ENCODE measurements at regions not wholly inside any gene's neighbourhood (a gene's known extent, or its start where the extent isn't known, plus 50 kb on each side); places are given as distances from the start of the nearest gene placed in this dataset.

DNA sequence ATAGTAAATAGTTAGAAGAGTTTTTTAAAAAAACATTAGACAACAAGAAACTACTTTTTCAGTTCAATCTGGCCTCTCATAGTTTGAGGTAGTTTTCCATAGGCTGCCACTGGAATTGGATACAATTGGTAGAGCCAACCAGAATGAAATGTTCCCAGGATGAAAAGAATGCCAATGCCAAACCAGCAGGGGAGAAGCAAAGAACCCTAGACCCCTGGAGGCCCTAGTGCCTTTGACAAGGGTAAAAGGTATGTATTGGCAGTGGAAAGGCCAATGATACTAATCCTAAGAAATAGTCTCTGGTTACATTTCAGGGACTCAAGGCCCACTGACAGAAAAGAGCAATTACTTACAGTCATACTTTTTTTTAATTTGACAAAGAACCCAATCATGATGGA, 77.4 kb upstream of the SEM1 start:
- H3K27ac ChIP-seq = peak overlapping the region in 2 of 4 donors; percentile 14 to 41
- H3K9me3 ChIP-seq = no peaks in the 10 kb centered on the region
- TF ChIP-seq EP300 (IDR thresholded peaks at IDR 0.05) = no peak
- TF ChIP-seq POLR2A (IDR thresholded peaks at IDR 0.05) = no peak
- TF ChIP-seq, protein P1, sequence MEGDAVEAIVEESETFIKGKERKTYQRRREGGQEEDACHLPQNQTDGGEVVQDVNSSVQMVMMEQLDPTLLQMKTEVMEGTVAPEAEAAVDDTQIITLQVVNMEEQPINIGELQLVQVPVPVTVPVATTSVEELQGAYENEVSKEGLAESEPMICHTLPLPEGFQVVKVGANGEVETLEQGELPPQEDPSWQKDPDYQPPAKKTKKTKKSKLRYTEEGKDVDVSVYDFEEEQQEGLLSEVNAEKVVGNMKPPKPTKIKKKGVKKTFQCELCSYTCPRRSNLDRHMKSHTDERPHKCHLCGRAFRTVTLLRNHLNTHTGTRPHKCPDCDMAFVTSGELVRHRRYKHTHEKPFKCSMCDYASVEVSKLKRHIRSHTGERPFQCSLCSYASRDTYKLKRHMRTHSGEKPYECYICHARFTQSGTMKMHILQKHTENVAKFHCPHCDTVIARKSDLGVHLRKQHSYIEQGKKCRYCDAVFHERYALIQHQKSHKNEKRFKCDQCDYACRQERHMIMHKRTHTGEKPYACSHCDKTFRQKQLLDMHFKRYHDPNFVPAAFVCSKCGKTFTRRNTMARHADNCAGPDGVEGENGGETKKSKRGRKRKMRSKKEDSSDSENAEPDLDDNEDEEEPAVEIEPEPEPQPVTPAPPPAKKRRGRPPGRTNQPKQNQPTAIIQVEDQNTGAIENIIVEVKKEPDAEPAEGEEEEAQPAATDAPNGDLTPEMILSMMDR (IDR thresholded peaks at IDR 0.05) = no peak

DNA sequence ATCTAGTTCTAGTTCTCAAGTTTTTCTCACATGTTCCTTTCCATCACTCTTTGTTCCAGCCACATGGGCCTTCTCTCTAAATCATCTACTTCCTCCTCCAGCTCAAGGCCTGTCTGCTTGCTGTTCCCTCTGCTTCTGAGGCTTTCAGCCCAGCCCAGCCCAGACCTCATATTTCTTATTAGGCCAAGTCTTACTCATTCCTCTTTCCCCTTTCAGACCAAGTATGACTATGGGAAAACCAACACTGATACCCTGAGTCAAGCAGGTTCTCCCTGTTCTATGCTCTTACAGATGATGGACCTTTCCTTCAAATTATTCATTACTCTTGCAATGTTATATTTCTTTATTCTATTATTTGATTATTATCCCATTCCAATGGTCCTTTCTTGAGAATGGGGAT, 80.3 kb upstream of the SEM1 start:
- Histone ChIP-seq H3K27me3 (no peaks in the 10 kb centered on the region), H3K4me3 (no peak overlapping the region), H3K27ac (no peak overlapping the region), H3K36me3 (no peaks in the 10 kb centered on the region), H3K4me1 (peaks cover 0 to 8% (median 2%) of the 10 kb centered on the region in 4 donors), H3K9me3 (no peaks in the 10 kb centered on the region)
- no peak for DNase-seq (ENCODE audit: low spot score in 2 of 2)
- TF ChIP-seq, protein P1 (IDR thresholded peaks at IDR 0.05) = no peak
- TF ChIP-seq POLR2A (IDR thresholded peaks at IDR 0.05) (no peak), EP300 (IDR thresholded peaks at IDR 0.05) (no peak)

More for the DNA sequence above, 77.4 kb upstream of the SEM1 start:
- Histone ChIP-seq H3K4me1 (peaks cover 0 to 8% (median 2%) of the 10 kb centered on the region in 4 donors), H3K27me3 (no peaks in the 10 kb centered on the region), H3K36me3 (no peaks in the 10 kb centered on the region), H3K4me3 (no peak overlapping the region)
- no peak for DNase-seq (ENCODE audit: low spot score in 2 of 2)

DNA sequence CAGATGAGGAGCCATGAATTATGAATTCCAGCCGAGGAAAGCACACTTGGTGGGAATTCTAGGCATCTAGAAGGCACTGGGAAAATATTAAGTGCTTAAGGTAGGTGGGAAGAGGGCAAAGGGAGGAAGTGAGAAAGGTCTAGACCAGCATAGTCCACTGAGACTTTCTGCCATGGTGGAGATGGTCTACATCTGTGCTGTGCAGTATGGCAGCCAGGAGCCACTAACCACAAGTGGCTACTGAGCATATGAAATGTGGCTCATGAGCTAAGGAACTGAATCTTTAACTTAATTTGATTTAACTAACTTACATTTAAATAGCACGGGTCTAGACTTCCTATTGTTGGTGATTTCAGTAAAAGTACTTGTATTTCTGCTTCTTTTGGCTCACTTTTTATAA, 82.5 kb upstream of the SEM1 start:
- Histone ChIP-seq H3K4me1 (peaks cover 0 to 5% (median 2%) of the 10 kb centered on the region in 4 donors), H3K36me3 (no peaks in the 10 kb centered on the region), H3K4me3 (no peak overlapping the region), H3K27ac (no peak overlapping the region), H3K27me3 (no peaks in the 10 kb centered on the region), H3K9me3 (no peaks in the 10 kb centered on the region)
- DNase-seq (ENCODE audit: low spot score in 2 of 2) = no peak
- WGBS, 2 donors = 74 to 86% methylated on average over 2 of the region's 2 CpGs
- TF ChIP-seq, protein P1 (IDR thresholded peaks at IDR 0.05) = no peak
- TF ChIP-seq EP300 (IDR thresholded peaks at IDR 0.05) (no peak), POLR2A (IDR thresholded peaks at IDR 0.05) (no peak)

DNA sequence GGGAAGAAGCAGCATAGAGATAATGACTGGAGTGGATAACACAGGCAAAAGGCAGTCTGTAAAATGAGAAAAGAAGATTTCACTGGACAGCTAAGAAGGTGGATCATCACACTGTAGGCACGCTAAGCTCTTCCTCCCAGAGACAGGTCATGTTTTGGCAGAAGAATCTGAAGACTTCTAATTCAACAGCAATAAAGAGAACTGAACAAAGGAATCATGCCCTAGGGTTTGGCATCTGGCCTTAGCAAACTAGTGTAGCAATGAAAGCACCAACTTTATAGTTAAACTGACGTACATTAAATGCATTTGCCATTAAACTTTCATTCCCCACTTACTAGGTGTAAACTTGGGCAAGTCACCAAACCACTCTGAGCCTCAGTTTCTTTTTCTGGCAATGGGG, 84.4 kb upstream of the SEM1 start:
- no peak overlapping the region for H3K4me3 ChIP-seq
- no peak for DNase-seq (ENCODE audit: low spot score in 2 of 2)
- no peaks in the 10 kb centered on the region for H3K36me3 ChIP-seq
- WGBS, 2 donors = 85 to 89% methylated on average over 2 of the region's 2 CpGs
- H3K27ac ChIP-seq = no peak overlapping the region
- TF ChIP-seq EP300 (IDR thresholded peaks at IDR 0.05) (no peak), POLR2A (IDR thresholded peaks at IDR 0.05) (no peak)
- TF ChIP-seq, protein P1 (IDR thresholded peaks at IDR 0.05) = no peak
- no peaks in the 10 kb centered on the region for H3K9me3 ChIP-seq
- H3K4me1 ChIP-seq = no peaks in the 10 kb centered on the region
- no peaks in the 10 kb centered on the region for H3K27me3 ChIP-seq

DNA sequence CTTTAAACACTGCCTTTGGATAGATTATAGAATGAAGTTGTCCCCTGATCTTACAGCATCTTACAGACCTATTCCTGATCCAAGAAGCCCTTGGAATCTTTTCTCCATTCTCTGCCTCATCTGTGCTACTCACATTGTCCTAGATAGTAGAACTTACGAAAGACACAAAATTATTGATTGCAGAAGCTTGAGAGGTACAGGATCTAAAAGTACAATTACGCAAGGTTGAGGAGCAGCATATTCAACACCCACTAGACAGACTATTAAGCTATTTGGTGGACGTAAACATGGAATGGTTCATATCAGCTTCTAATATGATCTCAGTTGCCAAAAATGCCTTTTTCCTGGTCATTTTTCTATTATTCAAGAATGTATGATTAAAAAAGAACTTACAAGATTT, 90.5 kb upstream of the SEM1 start:
- Histone ChIP-seq H3K27ac (no peak overlapping the region), H3K27me3 (no peaks in the 10 kb centered on the region), H3K4me1 (no peaks in the 10 kb centered on the region), H3K9me3 (no peaks in the 10 kb centered on the region), H3K36me3 (no peaks in the 10 kb centered on the region), H3K4me3 (no peak overlapping the region)
- WGBS, 2 donors = 86 to 89% methylated on average over 3 of the region's 3 CpGs
- TF ChIP-seq POLR2A (IDR thresholded peaks at IDR 0.05) = no peak
- TF ChIP-seq EP300 (IDR thresholded peaks at IDR 0.05) = no peak
- TF ChIP-seq, protein P1 (IDR thresholded peaks at IDR 0.05) = no peak
- no peak for DNase-seq (ENCODE audit: low spot score in 2 of 2)
